H1 (cell line): ENCODE measurements at regions not wholly inside any gene's neighbourhood (a gene's known extent, or its start where the extent isn't known, plus 50 kb on each side); places are given as distances from the start of the nearest gene placed in this dataset.

Experiments used
- CTCF ChIP-seq, 3 experiments: IDR thresholded peaks; 1 replicate in 2 of 3; 2 replicates in 1 of 3; pipeline versions ENCODE4 v1.5.1 to v1.6.1; 2011; ENCODE audit warnings: low read length in 3 of 3, mild to moderate bottlenecking in 3 of 3, inconsistent platforms in 2 of 3, low read depth in 1 of 3, moderate library complexity in 1 of 3; ENCODE audit not compliant: insufficient read depth in 1 of 3; ENCODE audit errors: control extremely low read depth in 1 of 3
- EGR1 ChIP-seq: IDR thresholded peaks from 2 replicates; pipeline ENCODE4 v1.6.1; 2011; ENCODE audit warnings: low read depth, low read length, borderline replicate concordance
- NANOG ChIP-seq: IDR thresholded peaks from 2 replicates; pipeline ENCODE4 v1.6.1; 2011; ENCODE audit warnings: low read length, low read depth, mild to moderate bottlenecking, inconsistent platforms; ENCODE audit not compliant: insufficient read depth, poor library complexity, severe bottlenecking

- peak; percentile 63 to 81 (median 74) for TF ChIP-seq CTCF (IDR thresholded peaks at IDR 0.05; ENCODE audit: control extremely low read depth in 1 of 3, insufficient read depth in 1 of 3, low read depth in 1 of 3, low read length in 3 of 3)
- TF ChIP-seq NANOG: no peak
- TF ChIP-seq EGR1: no peak
These were observed 220.4 kb downstream of the ZNF516 start (continued) for GRCh38 chr18:76274468-76275289.
